OCI-LY3 (cell line): ENCODE measurements at regions not wholly inside any gene's neighbourhood (a gene's known extent, or its start where the extent isn't known, plus 50 kb on each side); places are given as distances from the start of the nearest gene placed in this dataset.

Source experiments
- CTCF ChIP-seq: fragments of 200-600, 300-600 bp; sonication (generic); IDR thresholded peaks from 2 replicates; pipeline ENCODE4 v1.5.1; 2014; ENCODE audit warnings: antibody characterized with exemption, low read length, low read depth
- EZH2phosphoT487 ChIP-seq: fragments of 200-600 bp; shearing (Covaris generic); IDR thresholded peaks from 2 replicates; pipeline ENCODE4 v1.6.1; 2018; ENCODE audit warnings: antibody characterized with exemption, mixed run types, low read depth

- no peak for TF ChIP-seq CTCF
- no peak for TF ChIP-seq EZH2phosphoT487
Measured at GRCh38 chr3:166302331-166302730, 465.1 kb upstream of the BCHE start.
